Endodermal cell (in vitro differentiated cells): ENCODE measurements at regions not wholly inside any gene's neighbourhood (a gene's known extent, or its start where the extent isn't known, plus 50 kb on each side); places are given as distances from the start of the nearest gene placed in this dataset.

Experiments used
- DNase-seq: peaks from one replicate; pipeline ENCODE4 v3.0.0-alpha.2; 2017
- H3K27ac ChIP-seq: 2 replicates; pipeline ENCODE4 v1.5.1; 2013; ENCODE audit warnings: mild to moderate bottlenecking, low read depth, low read length, moderate library complexity
- H3K27me3 ChIP-seq: 2 replicates; pipeline ENCODE4 v1.6.1; 2013; ENCODE audit warnings: mild to moderate bottlenecking, low read length, moderate library complexity; ENCODE audit not compliant: insufficient read depth, control insufficient read depth, poor library complexity, severe bottlenecking
- H3K36me3 ChIP-seq: 2 replicates; pipeline ENCODE4 v1.7.0; 2013; ENCODE audit warnings: mild to moderate bottlenecking, low read length, moderate library complexity; ENCODE audit not compliant: control insufficient read depth, insufficient read depth
- H3K4me1 ChIP-seq: one replicate; pipeline ENCODE4 v1.7.0; 2013; ENCODE audit warnings: low read length; ENCODE audit not compliant: control insufficient read depth, insufficient read depth
- H3K4me3 ChIP-seq: 2 replicates; pipeline ENCODE4 v1.5.1; 2013; ENCODE audit warnings: mild to moderate bottlenecking, low read length, moderate library complexity
- H3K9ac ChIP-seq: 2 replicates; pipeline ENCODE4 v1.6.1; 2013; ENCODE audit warnings: mild to moderate bottlenecking, low read length, moderate library complexity; ENCODE audit not compliant: poor library complexity, severe bottlenecking; ENCODE audit errors: extremely low read depth
- H3K9me3 ChIP-seq: 2 replicates; pipeline ENCODE4 v1.6.1; 2013; ENCODE audit warnings: mild to moderate bottlenecking, low read length, moderate library complexity; ENCODE audit not compliant: control insufficient read depth
- H3K27ac Mint-ChIP-seq: 2 replicates; pipeline ENCODE4 v1.8.0; 2020; ENCODE audit warnings: mixed read lengths
- H3K27me3 Mint-ChIP-seq: 2 replicates; pipeline ENCODE4 v1.8.0; 2021; ENCODE audit warnings: mild to moderate bottlenecking, mixed read lengths; ENCODE audit not compliant: insufficient read depth
- H3K36me3 Mint-ChIP-seq: 2 replicates; pipeline ENCODE4 v1.8.0; 2020; ENCODE audit warnings: low read depth, mixed read lengths
- H3K4me1 Mint-ChIP-seq: 2 replicates; pipeline ENCODE4 v1.8.0; 2020; ENCODE audit warnings: mixed read lengths
- H3K4me3 Mint-ChIP-seq: 2 replicates; pipeline ENCODE4 v1.8.0; 2020; ENCODE audit warnings: mild to moderate bottlenecking, moderate library complexity, mixed read lengths
- H3K9me3 Mint-ChIP-seq: 2 replicates; pipeline ENCODE4 v1.8.0; 2020; ENCODE audit warnings: mild to moderate bottlenecking, mixed read lengths
- CTCF ChIP-seq: fragments of 200-600 bp; sonication (generic); conservative IDR thresholded peaks from 2 replicates; pipeline ENCODE4 v1.5.0; 2021; ENCODE audit warnings: antibody characterized with exemption, mild to moderate bottlenecking
- WGBS, 2 experiments: methylation state at CpG; one replicate each; pipeline versions ENCODE4 v1.1.5 to v1.1.7; 2013; ENCODE audit warnings: missing lambda C conversion rate in 2 of 2, mixed read lengths in 1 of 2; ENCODE audit not compliant: insufficient coverage in 1 of 2, insufficient read length in 1 of 2; 5-methylcytosine and 5-hydroxymethylcytosine counted together

GRCh38 chr1:8244304-8244703 lies 73.6 kb upstream of the SLC45A1 start:
- Mint-ChIP-seq H3K27ac (no peak overlapping the region), H3K4me3 (no peak overlapping the region), H3K4me1 (peaks cover 5% of the 10 kb centered on the region), H3K36me3 (no peaks in the 10 kb centered on the region), H3K27me3 (peaks cover 2% of the 10 kb centered on the region), H3K9me3 (peaks cover 2% of the 10 kb centered on the region)
- 78 to 90% methylated on average over 3 to 4 of the region's 4 CpGs for WGBS, 2 experiments
- Histone ChIP-seq H3K9me3 (no peaks in the 10 kb centered on the region), H3K4me3 (no peak overlapping the region), H3K9ac (no peak overlapping the region), H3K27me3 (no peaks in the 10 kb centered on the region), H3K27ac (no peak overlapping the region), H3K4me1 (no peaks in the 10 kb centered on the region), H3K36me3 (no peaks in the 10 kb centered on the region)
- no peak for DNase-seq
- TF ChIP-seq CTCF, result no peak

- no peak for TF ChIP-seq CTCF
- Mint-ChIP-seq H3K4me3 (no peak overlapping the region), H3K27me3 (peaks cover 2% of the 10 kb centered on the region), H3K36me3 (no peaks in the 10 kb centered on the region), H3K9me3 (peaks cover 2% of the 10 kb centered on the region), H3K27ac (no peak overlapping the region), H3K4me1 (peaks cover 15% of the 10 kb centered on the region)
- Histone ChIP-seq H3K27ac (no peak overlapping the region), H3K9me3 (no peaks in the 10 kb centered on the region), H3K4me3 (no peak overlapping the region), H3K36me3 (no peaks in the 10 kb centered on the region), H3K9ac (no peak overlapping the region), H3K27me3 (no peaks in the 10 kb centered on the region), H3K4me1 (no peaks in the 10 kb centered on the region)
- DNase-seq, result no peak
- 93 to 98% methylated on average over 4 to 7 of the region's 7 CpGs for WGBS, 2 experiments
Measured at GRCh38 chr1:8242498-8242897, 75.4 kb upstream of the SLC45A1 start.

GRCh38 chr1:8241417-8242014 lies 76.4 kb upstream of the SLC45A1 start:
- DNase-seq, result no peak
- Histone ChIP-seq H3K9me3 (no peaks in the 10 kb centered on the region), H3K27ac (no peak overlapping the region), H3K9ac (no peak overlapping the region), H3K4me3 (no peak overlapping the region), H3K36me3 (no peaks in the 10 kb centered on the region), H3K4me1 (no peaks in the 10 kb centered on the region), H3K27me3 (no peaks in the 10 kb centered on the region)
- 93 to 94% methylated on average over 14 of the region's 14 CpGs for WGBS, 2 experiments
- TF ChIP-seq CTCF, result no peak
- Mint-ChIP-seq H3K27ac (no peak overlapping the region), H3K36me3 (no peaks in the 10 kb centered on the region), H3K9me3 (peaks cover 2% of the 10 kb centered on the region), H3K4me1 (peaks cover 15% of the 10 kb centered on the region), H3K27me3 (peaks cover 2% of the 10 kb centered on the region), H3K4me3 (no peak overlapping the region)
